Activated gamma-delta T cell treated with anti-CD3 and anti-CD28 coated beads, Interleukin-2, amount 50 U/mL, for 16 hours (primary cell): ENCODE measurements at regions not wholly inside any gene's neighbourhood (a gene's known extent, or its start where the extent isn't known, plus 50 kb on each side); places are given as distances from the start of the nearest gene placed in this dataset.
A peak's percentile ranks its signal among the peaks of the same experiment; 100 is the strongest.

Source experiments
- DNase-seq: peaks from one replicate; pipeline ENCODE4 v3.0.0-alpha.2; 2020; ENCODE audit warnings: low read depth

DNA sequence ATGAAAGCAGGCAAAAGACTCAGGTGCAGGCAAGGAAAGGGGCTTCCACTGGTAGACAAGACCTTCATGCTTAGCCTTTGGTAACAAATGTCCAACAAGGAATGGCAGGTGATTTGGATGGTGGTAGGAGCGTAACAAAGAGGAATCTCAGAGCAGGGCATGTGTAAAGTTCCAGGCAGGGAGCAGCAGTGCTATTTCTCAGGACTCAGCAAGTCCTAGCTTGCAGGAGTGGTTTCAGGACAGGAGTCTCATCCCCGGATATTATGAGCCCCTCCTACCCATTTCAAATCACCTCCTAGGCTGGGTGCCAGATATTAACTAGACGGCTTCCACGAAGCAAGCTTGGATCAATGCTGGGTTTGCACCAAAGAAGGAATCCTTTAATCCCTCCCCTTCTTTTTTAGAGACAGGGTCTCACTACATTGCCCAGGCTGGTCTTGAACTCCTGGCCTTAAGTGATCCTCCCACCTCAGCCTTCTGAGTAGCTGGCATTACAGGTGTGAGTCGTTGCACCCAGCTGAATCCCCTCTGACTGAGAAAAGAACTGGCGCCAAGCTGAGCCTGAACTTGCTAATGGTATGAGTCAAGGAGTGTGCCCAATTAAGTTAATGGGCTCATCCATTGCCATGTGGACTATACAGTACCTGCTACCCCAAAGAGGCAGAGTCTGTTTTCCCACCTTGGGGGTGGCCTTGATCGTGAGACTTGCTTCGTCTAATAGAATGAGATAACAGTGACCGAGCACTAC lies 190.3 kb downstream of the ARL4C start:
- DNase-seq, result no peak

DNA sequence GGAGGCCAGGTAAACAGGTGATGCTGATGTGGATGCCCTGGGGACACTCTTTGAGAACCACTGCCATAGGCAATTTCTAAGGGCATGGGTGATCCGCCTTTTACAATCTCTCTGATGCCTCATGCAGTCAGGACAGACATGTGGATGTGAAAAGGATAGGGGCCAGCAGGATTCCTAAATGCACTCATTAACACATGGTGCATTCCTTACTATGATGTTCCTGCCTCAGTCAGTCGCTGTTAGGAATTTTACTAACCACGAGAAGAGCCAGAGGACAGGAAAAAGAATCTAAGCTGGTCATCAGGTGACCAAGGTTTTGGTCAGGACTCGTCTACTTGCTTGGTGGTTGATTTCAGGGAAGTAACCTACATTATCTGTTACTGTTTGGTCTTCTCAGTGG lies 191.0 kb downstream of the ARL4C start:
- DNase-seq, result no peak

DNA sequence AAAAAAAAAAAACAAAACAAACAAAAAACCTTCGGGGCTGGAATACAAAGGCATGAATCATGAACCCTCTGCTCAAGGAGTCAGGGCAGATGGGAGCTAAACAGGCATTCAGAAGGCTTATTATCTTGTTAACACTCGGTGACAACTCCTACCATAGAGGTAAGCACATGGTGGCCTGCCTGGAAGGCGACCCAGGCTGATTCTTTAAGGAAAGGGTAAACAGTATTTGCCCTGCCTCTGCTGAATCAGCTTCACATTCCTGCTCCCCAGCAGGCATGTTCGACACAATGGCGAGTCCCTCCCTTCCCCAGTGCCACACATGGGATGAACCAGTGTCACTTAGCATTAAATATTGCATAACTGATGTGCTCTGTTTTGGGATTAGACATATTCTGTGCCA lies 191.9 kb downstream of the ARL4C start:
- DNase-seq, result no peak

DNA sequence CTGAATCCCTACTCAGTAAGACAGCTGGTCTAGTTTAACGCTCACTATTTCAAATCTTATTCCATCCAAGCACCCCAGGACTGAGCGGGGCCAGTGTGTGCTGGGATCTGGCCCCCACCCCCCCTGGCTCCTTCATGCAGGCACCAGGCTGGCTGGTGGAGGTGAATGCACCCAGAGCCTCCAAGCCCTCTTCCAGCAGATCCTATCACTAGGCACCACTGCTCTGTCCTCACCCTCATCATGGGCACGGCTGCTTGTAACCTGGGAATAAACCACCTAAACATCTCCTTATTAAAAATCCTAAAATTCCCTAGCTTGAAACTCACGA lies 194.3 kb downstream of the ARL4C start:
- no peak for DNase-seq

DNA sequence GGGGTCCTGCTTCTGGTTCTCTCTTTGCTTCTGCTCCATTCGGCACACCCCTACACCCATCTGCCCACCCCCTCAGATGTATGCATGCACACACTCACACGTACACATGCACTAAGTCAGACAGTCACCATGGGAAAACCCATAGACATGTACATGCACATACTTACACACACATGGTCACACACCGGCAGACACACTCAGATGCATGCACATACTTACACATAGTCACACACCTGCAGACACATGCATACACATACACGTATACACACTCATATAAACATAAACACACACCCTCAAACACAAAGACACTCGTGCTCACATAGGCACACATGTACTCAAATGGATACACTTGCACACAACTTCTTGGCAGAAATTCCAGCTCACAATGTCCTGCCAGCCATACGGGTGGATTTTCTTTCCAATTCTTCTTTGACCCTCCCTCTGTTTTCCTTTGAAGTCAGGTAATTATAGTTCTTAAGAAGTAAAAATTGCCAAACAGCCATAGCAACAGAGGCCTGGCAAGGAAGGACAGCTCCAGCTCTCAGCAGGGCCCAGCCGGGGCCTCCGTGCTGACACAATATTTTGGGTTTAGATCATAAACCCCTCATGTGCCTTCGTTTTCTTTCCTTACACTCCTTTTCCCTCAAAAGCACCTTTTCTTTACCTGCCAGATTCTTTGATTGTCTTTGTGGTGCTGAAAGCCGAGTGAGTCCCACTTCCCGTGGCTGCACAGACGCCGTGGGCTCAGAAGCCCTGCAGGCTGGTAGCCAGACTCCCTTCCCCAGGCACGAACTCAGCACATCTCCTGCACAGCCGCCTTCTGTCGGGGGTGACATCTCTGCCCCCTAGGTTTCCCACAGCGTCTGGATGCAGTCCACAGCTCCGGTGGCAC lies 195.7 kb downstream of the ARL4C start:
- DNase-seq, result no peak

DNA sequence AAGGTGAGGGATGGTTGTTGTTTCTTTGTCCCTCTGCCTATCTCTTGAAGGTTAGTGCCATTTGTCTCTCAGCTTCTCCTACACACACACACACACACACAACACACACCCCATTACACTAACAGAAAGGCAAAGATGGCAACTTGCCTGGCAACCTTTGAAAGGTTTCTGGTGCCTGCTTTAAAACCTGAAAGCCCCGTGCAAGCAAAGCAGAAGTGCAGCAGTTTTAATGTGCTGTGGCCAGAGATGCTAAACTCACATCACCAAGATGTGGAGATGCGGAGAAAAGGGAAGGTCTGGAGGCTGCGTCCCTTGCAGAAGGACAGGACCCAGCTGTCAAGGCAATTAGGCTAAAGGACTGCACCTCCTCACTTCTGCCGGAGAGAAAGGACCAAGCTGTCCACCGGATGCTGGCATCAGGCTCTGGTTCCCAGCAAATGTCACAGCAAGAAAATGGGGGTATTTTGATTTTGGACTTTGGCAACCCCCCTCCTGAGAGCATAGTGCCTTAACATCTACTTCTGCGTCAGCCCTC lies 196.4 kb downstream of the ARL4C start:
- DNase-seq, result no peak

DNA sequence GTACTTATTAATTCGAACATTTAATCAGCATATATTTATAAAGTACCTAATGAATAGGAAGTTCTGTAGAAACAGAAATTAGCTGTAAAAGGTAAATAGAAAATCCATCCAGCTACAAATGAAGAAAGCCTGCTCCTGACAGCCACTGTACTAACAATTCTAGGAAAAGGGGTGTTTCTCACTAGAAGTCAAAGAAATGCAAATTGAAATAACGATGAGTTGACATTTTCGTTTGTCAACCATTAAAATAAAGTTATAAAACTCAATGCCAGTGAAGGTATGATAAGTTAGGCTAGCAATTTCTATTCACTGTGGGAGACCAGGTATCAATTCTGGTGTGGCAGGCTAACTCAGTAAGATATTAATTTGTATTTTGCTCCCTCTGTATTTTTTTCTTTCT lies 198.0 kb downstream of the ARL4C start:
- DNase-seq, result no peak

DNA sequence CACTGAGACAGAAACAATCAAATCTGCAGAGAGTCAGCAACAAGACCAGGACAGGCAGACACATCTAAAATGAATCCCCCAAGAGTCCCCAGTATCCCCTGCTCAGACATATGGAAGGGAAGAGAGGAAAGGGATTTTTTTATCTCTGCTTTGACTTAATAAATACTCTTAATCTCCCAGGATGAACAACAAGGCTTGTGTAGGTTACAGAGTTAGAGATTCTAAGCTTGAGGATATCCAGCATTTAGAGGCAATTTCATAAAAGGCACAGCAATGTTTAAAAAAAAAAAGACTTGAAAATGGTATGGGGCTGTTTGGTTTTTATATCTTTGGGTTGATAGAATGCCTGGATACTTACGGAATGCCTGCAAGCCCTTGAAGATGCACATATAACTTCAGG lies 199.9 kb downstream of the ARL4C start:
- DNase-seq, result no peak

DNA sequence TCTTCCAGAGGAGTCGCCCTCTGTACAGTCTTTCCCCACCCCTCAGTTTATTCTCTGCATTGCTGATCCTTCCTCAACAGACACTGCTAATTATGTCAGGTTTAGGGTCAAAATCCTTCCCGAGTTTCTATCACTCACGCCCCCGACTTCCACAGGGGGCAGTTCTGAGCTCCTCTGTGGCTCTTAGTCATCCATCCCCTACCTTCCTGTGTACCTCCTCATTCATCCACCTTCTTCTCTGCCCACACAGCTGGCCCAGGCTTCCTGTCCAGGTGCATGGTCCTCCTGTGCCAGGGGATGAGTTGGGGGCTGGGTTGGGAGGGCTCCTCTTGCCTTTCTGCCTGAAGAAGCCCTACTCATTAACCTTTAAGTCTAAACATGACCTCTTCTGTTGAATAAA lies 202.9 kb downstream of the ARL4C start:
- DNase-seq, result no peak

DNA sequence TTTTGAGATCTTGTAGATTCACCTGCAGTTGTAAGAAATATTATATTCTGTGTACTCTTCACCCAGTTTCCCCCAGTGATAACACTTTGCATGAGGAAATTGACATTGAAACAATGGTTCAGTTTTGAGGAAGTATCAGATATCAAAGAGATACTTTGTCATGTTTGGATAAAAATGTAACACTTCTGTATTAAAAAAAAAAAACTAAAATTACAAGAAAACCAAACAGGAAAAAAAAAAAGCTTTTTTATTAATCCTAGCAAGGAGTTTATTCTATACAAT lies 204.0 kb downstream of the ARL4C start:
- DNase-seq, result no peak

DNA sequence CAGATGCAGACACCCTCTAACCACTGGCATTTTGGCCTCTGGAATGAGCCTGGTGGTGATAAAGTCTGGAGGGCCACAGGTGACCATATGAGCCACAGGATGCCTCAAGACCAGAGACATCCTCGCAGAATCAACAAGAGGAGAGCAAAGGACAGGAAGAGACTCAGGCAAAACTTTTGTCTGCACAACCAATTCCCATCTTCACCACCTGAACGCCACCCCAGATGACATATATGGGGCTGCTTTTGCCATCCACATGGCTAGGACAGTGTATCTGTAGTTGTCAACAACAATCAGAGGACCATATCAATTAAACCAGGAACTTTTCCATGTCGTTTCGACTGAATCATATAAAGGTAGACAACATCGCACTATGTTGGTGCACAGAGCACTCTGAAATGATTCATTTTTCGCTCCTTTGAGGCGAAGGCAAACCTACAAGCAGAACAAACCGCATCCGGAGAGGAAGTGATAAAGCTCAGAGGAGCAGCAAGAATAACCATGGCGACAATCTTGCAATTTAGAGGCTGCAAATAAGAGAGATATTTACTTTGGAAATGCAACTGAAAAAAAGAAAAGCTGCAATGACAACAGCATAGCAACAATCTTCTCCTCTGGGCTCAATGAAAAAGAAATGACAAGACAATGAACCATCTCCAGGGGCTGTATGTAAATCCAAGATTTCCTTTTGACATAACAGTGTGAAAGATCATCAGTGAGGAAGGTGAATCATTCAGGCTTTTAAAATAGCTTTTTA lies 204.5 kb downstream of the ARL4C start:
- DNase-seq, result peak; percentile 54

DNA sequence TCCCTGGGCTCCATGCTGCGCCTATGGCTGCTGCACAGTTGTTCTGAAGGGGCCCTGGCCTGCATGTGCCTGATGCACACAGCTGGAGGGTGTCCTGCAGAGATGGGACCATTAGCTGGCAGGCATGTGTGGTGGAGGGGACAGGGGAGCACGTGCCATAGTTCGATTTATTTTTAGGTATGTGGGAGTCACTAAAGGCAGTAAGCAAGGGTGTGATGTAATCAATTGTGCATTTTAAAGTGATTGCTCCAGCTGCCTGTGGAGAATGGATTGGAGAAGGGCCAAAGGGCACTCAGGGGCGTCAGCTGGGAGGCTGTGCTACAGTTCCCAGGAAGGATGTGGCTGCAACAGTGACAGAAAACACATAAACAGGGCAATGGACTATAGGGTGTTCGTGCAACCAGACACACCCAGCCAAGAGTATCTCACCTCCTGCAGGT lies 205.1 kb downstream of the ARL4C start:
- no peak for DNase-seq

DNA sequence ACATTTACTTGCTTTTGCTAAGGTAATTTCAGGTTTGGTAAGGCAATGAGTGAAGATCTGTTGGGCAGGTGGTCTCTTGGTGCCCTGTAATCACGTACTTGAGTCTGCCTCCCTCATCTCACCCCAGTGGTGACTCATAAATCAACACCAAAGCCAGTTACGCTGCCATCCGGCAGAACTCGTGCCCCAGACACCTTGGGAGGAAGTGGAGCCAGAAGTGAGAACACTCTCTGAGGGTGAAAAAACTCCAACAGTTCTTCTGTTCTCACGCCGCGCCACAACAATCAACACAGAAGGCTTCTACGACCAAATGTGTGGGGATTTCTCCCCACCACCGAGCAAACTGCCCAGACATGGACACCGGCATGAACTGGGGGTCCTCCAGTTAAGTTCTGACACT lies 206.2 kb downstream of the ARL4C start:
- peak; percentile 78 for DNase-seq

DNA sequence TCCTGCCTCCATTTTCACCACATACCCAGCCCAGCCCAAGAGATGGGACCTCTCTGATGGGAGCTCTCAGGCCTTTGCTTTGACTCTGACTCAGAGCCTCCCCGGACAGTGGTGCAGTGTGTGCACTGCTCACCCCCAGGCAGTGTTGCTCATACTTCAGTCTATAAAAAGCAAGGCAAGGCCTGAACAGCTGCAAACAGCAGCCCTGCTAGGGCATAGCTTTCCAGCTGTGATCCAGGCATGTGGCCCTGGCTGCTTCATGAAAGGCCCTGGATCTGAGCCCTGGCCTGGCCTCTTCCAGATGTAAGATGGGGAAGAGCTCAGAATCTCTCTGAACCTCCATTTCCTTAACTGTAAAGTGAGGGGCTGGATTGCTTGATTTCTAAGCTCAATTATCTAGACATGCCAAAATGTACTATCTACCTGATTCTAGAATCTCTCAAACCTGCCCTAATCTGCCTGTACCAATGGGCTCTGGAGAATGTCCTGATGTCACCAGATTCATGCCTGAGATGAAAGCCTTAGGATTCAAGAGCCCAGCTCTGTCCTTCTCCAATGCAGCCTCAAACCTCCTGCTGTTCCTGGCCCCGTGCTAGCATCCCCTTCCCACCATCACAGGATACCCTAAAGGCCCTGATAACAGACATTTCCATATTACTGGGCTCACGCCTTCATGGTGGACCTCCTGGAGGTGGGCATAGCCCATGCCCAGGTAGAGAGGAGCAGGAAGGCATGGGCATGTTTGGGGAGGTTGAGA lies 206.9 kb downstream of the ARL4C start:
- DNase-seq, result no peak

DNA sequence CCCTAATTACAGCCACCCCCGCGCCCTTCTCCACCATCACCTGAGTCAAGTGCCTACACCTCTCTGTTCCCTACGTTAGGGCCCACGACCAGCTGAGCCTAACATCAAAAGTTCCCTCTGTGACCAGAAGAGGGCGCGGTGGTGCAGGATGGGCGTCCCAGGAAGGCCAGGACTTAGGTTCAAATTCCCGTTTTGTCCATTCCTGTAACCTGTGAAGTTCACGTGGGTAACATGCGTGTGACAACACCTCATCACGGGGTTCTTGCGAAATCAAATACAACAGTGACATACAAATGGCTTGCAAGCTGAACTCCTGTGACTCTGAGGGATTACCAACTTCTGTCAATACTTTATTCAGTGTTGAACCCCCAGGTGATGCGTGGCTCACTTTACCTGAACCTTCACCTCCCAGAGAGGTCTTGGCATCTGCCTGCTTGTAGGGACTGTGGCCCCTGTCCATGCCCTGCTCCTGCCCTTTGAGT lies 207.9 kb downstream of the ARL4C start:
- DNase-seq, result peak; percentile 51

DNA sequence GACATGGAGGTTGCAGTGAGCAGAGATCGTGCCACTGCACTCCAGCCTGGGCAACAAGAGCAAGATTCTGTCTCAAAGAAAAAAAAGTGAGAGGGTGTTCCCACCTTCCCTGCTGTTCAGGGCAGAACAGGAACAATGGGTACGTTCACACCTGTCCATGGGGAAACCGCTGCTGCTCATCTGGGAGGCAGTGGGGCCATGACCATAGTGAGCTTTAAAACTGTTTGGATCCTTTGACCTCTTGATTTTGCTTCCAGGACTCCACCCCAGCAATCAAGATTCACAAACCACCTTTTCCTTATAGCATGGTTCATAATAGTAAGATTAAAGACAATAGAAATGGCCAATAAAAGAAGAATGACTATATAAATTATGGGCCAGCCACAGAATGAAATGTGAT lies 209.2 kb downstream of the ARL4C start:
- no peak for DNase-seq

DNA sequence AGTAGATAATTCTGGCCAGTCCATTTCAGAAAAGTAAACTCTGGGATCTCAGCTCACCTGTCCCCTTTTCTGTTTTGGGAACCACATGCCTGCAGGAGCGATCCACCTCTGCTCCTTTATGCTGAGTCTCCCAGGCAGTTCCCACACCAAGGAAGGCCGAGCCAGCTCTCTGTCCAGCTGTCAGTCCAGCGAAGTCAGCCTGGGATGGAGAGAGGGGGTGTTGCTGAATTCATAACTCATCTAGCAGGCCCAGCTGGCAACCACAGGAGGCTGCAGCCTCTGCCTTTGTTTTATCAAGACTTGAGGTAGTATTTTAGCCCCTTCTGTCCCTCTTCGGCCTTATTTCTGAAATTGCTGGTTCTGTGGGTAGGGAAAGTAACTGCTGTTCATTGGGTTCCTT lies 209.9 kb downstream of the ARL4C start:
- DNase-seq, result no peak

DNA sequence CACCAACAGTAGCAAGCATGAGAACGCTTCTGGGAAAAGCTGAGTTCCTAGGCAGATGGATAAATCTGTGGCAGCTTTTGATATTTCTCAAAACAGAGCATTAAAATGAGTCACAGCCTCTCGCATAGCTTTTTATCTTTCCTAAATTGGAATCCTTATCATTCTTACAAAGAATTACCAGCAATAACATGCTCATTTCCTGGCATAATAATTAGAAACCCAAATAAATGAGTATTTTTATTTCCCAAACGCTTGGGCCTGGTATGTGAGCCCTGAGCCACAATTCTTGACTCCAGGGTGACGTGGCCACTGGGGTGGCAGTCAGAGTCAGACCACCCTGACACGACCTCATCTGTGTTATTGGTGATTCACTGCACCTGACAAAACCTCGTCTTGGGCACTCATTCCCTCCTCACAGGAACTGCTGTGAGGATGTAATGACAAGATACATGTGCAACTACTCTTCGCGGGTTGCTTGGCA lies 210.7 kb downstream of the ARL4C start:
- no peak for DNase-seq

DNA sequence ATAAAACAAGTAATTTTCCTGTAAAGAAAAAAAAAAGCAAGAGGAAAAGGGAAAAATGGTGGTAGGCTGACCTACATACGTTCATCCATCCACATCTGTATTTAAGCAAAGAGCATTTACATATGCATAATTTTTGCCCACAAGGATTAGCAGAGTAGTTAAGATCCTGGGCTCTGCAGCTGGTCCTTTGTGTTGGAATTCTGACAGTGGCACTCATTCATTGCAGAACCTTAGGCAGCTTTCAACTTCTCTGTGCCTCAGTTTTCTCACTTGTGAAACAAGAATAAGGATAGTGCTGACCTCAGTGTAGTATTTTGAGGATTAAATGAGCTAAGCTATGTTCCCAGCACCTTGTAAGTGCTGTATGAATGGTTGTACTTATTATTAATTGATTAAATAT lies 211.3 kb downstream of the ARL4C start:
- no peak for DNase-seq

DNA sequence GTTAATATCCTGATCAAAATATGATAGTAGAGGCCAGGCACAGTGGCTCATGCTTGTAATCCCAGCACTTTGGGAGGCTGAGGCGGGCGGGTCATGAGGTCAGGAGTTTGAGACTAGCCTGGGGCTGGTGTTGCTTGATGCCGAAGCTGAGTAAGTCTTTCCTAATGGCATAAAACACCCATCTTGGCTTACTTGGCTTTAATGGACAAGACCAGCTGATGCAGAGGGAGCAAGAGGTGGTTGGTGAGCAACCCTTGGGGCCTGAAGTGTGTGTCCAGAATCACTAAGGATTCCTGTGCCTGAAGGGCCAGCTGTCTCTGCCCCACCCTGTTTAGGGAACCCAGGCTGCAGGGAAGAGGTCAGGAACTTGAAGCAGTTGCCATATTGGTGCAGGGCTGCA lies 217.2 kb downstream of the ARL4C start:
- no peak for DNase-seq

DNA sequence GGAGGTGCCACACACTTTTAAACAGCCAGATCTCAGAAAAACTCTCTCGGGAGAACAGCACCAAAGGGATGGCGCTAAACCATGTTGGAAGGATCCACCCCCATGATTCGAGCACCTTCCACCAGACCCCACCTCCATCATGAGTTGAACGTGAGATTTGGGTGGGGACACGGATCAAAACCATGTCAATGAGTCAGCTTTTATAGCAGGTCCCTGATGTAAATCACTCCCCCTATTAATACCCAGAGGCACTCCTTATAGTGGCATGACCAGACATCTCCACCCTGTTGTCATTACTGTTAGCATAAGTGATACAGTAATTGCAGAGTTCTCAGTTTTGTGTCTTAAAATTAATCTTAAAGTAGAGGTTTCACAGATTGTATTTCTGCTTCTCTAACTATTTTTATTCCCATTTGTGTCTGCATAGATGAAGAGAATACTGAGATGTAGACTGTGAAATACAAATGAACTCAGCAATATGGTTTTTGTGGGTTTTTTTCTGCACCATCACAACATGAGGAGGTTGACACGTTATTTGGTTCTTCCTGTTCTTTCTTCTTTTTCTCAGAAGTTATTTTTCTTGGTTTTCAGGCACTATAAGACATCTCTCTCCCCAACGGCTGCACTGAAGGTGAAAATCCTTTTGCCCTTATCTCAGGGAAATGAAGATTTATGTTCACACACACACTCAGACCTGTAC lies 218.2 kb downstream of the ARL4C start:
- no peak for DNase-seq
